ENCODE measurements at regions not wholly inside any gene's neighbourhood (a gene's known extent, or its start where the extent isn't known, plus 50 kb on each side); places are given as distances from the start of the nearest gene placed in this dataset.

GRCh38 chr2:61721382-61721781 lies 132.5 kb downstream of the FAM161A start:
- no peaks in the 10 kb centered on the region for H3K36me3 ChIP-seq (ENCODE audit: control insufficient read depth, insufficient read depth, low read length)
- H3K27me3 ChIP-seq (ENCODE audit: control insufficient read depth, insufficient read depth, low read length) = no peaks in the 10 kb centered on the region
- no peaks in the 10 kb centered on the region for H3K9me3 ChIP-seq (ENCODE audit: control insufficient read depth, insufficient read depth, low read length)
- no peaks in the 10 kb centered on the region for H3K4me1 ChIP-seq (ENCODE audit: control insufficient read depth, insufficient read depth, low read length)
- no peak overlapping the region for H3K4me3 ChIP-seq (ENCODE audit: low read depth, low read length)
- H3K9ac ChIP-seq (ENCODE audit: low read depth, low read length) = no peak overlapping the region

GRCh38 chr2:61720911-61721310 lies 132.9 kb downstream of the FAM161A start:
- Histone ChIP-seq H3K9ac (ENCODE audit: low read depth, low read length) (no peak overlapping the region), H3K27me3 (ENCODE audit: control insufficient read depth, insufficient read depth, low read length) (no peaks in the 10 kb centered on the region)

GRCh38 chr2:61718965-61719364 lies 134.9 kb downstream of the FAM161A start:
- Histone ChIP-seq H3K4me1 (ENCODE audit: control insufficient read depth, insufficient read depth, low read length) (no peaks in the 10 kb centered on the region), H3K36me3 (ENCODE audit: control insufficient read depth, insufficient read depth, low read length) (no peaks in the 10 kb centered on the region), H3K9ac (ENCODE audit: low read depth, low read length) (no peak overlapping the region), H3K27me3 (ENCODE audit: control insufficient read depth, insufficient read depth, low read length) (no peaks in the 10 kb centered on the region), H3K9me3 (ENCODE audit: control insufficient read depth, insufficient read depth, low read length) (no peaks in the 10 kb centered on the region), H3K4me3 (ENCODE audit: low read depth, low read length) (no peak overlapping the region)

More at GRCh38 chr2:61720911-61721310, 132.9 kb downstream of the FAM161A start:
- H3K4me3 ChIP-seq (ENCODE audit: low read depth, low read length) = no peak overlapping the region
- H3K9me3 ChIP-seq (ENCODE audit: control insufficient read depth, insufficient read depth, low read length) = no peaks in the 10 kb centered on the region
- H3K4me1 ChIP-seq (ENCODE audit: control insufficient read depth, insufficient read depth, low read length) = no peaks in the 10 kb centered on the region
- H3K36me3 ChIP-seq (ENCODE audit: control insufficient read depth, insufficient read depth, low read length) = no peaks in the 10 kb centered on the region

GRCh38 chr2:61715506-61715905 lies 138.4 kb downstream of the FAM161A start:
- Histone ChIP-seq H3K36me3 (ENCODE audit: control insufficient read depth, insufficient read depth, low read length) (no peaks in the 10 kb centered on the region), H3K27me3 (ENCODE audit: control insufficient read depth, insufficient read depth, low read length) (no peaks in the 10 kb centered on the region), H3K9ac (ENCODE audit: low read depth, low read length) (no peak overlapping the region), H3K4me3 (ENCODE audit: low read depth, low read length) (no peak overlapping the region), H3K4me1 (ENCODE audit: control insufficient read depth, insufficient read depth, low read length) (no peaks in the 10 kb centered on the region), H3K9me3 (ENCODE audit: control insufficient read depth, insufficient read depth, low read length) (no peaks in the 10 kb centered on the region)

GRCh38 chr2:61714210-61714609 lies 139.7 kb downstream of the FAM161A start:
- Histone ChIP-seq H3K36me3 (ENCODE audit: control insufficient read depth, insufficient read depth, low read length) (no peaks in the 10 kb centered on the region), H3K4me3 (ENCODE audit: low read depth, low read length) (no peak overlapping the region), H3K9me3 (ENCODE audit: control insufficient read depth, insufficient read depth, low read length) (no peaks in the 10 kb centered on the region), H3K9ac (ENCODE audit: low read depth, low read length) (no peak overlapping the region), H3K4me1 (ENCODE audit: control insufficient read depth, insufficient read depth, low read length) (no peaks in the 10 kb centered on the region), H3K27me3 (ENCODE audit: control insufficient read depth, insufficient read depth, low read length) (no peaks in the 10 kb centered on the region)

GRCh38 chr2:61713457-61713856 lies 140.4 kb downstream of the FAM161A start:
- Histone ChIP-seq H3K9me3 (ENCODE audit: control insufficient read depth, insufficient read depth, low read length) (no peaks in the 10 kb centered on the region), H3K36me3 (ENCODE audit: control insufficient read depth, insufficient read depth, low read length) (no peaks in the 10 kb centered on the region), H3K4me3 (ENCODE audit: low read depth, low read length) (no peak overlapping the region), H3K27me3 (ENCODE audit: control insufficient read depth, insufficient read depth, low read length) (no peaks in the 10 kb centered on the region), H3K9ac (ENCODE audit: low read depth, low read length) (no peak overlapping the region), H3K4me1 (ENCODE audit: control insufficient read depth, insufficient read depth, low read length) (no peaks in the 10 kb centered on the region)

- Histone ChIP-seq H3K4me3 (ENCODE audit: low read depth, low read length) (no peak overlapping the region), H3K36me3 (ENCODE audit: control insufficient read depth, insufficient read depth, low read length) (no peaks in the 10 kb centered on the region), H3K27me3 (ENCODE audit: control insufficient read depth, insufficient read depth, low read length) (no peaks in the 10 kb centered on the region), H3K4me1 (ENCODE audit: control insufficient read depth, insufficient read depth, low read length) (no peaks in the 10 kb centered on the region), H3K9ac (ENCODE audit: low read depth, low read length) (no peak overlapping the region), H3K9me3 (ENCODE audit: control insufficient read depth, insufficient read depth, low read length) (no peaks in the 10 kb centered on the region)
Observed at GRCh38 chr2:61712060-61712459, 141.8 kb downstream of the FAM161A start.

GRCh38 chr2:61710711-61711110 lies 143.1 kb downstream of the FAM161A start:
- Histone ChIP-seq H3K9ac (ENCODE audit: low read depth, low read length) (no peak overlapping the region), H3K4me3 (ENCODE audit: low read depth, low read length) (no peak overlapping the region), H3K27me3 (ENCODE audit: control insufficient read depth, insufficient read depth, low read length) (no peaks in the 10 kb centered on the region), H3K9me3 (ENCODE audit: control insufficient read depth, insufficient read depth, low read length) (no peaks in the 10 kb centered on the region), H3K4me1 (ENCODE audit: control insufficient read depth, insufficient read depth, low read length) (no peaks in the 10 kb centered on the region), H3K36me3 (ENCODE audit: control insufficient read depth, insufficient read depth, low read length) (no peaks in the 10 kb centered on the region)

GRCh38 chr2:61707984-61708852 lies 145.6 kb downstream of the FAM161A start:
- Histone ChIP-seq H3K4me3 (ENCODE audit: low read depth, low read length) (no peak overlapping the region), H3K9ac (ENCODE audit: low read depth, low read length) (no peak overlapping the region), H3K27me3 (ENCODE audit: control insufficient read depth, insufficient read depth, low read length) (no peaks in the 10 kb centered on the region), H3K9me3 (ENCODE audit: control insufficient read depth, insufficient read depth, low read length) (no peaks in the 10 kb centered on the region), H3K4me1 (ENCODE audit: control insufficient read depth, insufficient read depth, low read length) (no peaks in the 10 kb centered on the region), H3K36me3 (ENCODE audit: control insufficient read depth, insufficient read depth, low read length) (no peaks in the 10 kb centered on the region)

- Histone ChIP-seq H3K27me3 (ENCODE audit: control insufficient read depth, insufficient read depth, low read length) (no peaks in the 10 kb centered on the region), H3K4me1 (ENCODE audit: control insufficient read depth, insufficient read depth, low read length) (no peaks in the 10 kb centered on the region), H3K9me3 (ENCODE audit: control insufficient read depth, insufficient read depth, low read length) (no peaks in the 10 kb centered on the region), H3K36me3 (ENCODE audit: control insufficient read depth, insufficient read depth, low read length) (no peaks in the 10 kb centered on the region), H3K4me3 (ENCODE audit: low read depth, low read length) (no peak overlapping the region), H3K9ac (ENCODE audit: low read depth, low read length) (no peak overlapping the region)
Observed at GRCh38 chr2:61705625-61706024, 148.2 kb downstream of the FAM161A start.

GRCh38 chr2:61704364-61704763 lies 149.5 kb downstream of the FAM161A start:
- Histone ChIP-seq H3K4me3 (ENCODE audit: low read depth, low read length) (no peak overlapping the region), H3K27me3 (ENCODE audit: control insufficient read depth, insufficient read depth, low read length) (no peaks in the 10 kb centered on the region), H3K9me3 (ENCODE audit: control insufficient read depth, insufficient read depth, low read length) (no peaks in the 10 kb centered on the region), H3K9ac (ENCODE audit: low read depth, low read length) (no peak overlapping the region), H3K36me3 (ENCODE audit: control insufficient read depth, insufficient read depth, low read length) (no peaks in the 10 kb centered on the region), H3K4me1 (ENCODE audit: control insufficient read depth, insufficient read depth, low read length) (no peaks in the 10 kb centered on the region)

GRCh38 chr2:61702088-61702467 lies 151.8 kb downstream of the FAM161A start:
- Histone ChIP-seq H3K36me3 (ENCODE audit: control insufficient read depth, insufficient read depth, low read length) (no peaks in the 10 kb centered on the region), H3K4me1 (ENCODE audit: control insufficient read depth, insufficient read depth, low read length) (no peaks in the 10 kb centered on the region), H3K27me3 (ENCODE audit: control insufficient read depth, insufficient read depth, low read length) (no peaks in the 10 kb centered on the region), H3K9me3 (ENCODE audit: control insufficient read depth, insufficient read depth, low read length) (no peaks in the 10 kb centered on the region), H3K9ac (ENCODE audit: low read depth, low read length) (no peak overlapping the region), H3K4me3 (ENCODE audit: low read depth, low read length) (no peak overlapping the region)

Measured in iPS-15b (cell line).